OCI-LY1 (cell line): ENCODE measurements at regions not wholly inside any gene's neighbourhood (a gene's known extent, or its start where the extent isn't known, plus 50 kb on each side); places are given as distances from the start of the nearest gene placed in this dataset.

ENCODE experiments used
- H2AFZ ChIP-seq: fragments of 200-600 bp; sonication (generic), shearing (Covaris generic); 2 replicates; pipeline ENCODE4 v1.6.0; 2014; ENCODE audit warnings: antibody characterized with exemption, mild to moderate bottlenecking, low read length
- H3F3A ChIP-seq: fragments of 200-600 bp; sonication (generic), shearing (Covaris generic); 2 replicates; pipeline ENCODE4 v1.6.0; 2014; ENCODE audit warnings: mild to moderate bottlenecking, antibody characterized with exemption, low read length, moderate library complexity; ENCODE audit not compliant: insufficient read depth
- H3K27ac ChIP-seq: fragments of 200-600 bp; sonication (generic); 2 replicates; pipeline ENCODE4 v1.5.1; 2014; ENCODE audit warnings: low read length, mixed run types, mild to moderate bottlenecking, low read depth; ENCODE audit not compliant: poor library complexity, severe bottlenecking
- H3K27me3 ChIP-seq: fragments of 200-600 bp; sonication (generic); 2 replicates; pipeline ENCODE4 v1.6.0; 2014; ENCODE audit warnings: antibody characterized with exemption, mild to moderate bottlenecking, low read length, moderate library complexity; ENCODE audit not compliant: insufficient read depth
- H3K36me3 ChIP-seq: fragments of 200-600 bp; sonication (generic); 2 replicates; pipeline ENCODE4 v1.6.1; 2014; ENCODE audit warnings: mild to moderate bottlenecking, antibody characterized with exemption, low read length, moderate library complexity, mixed read lengths; ENCODE audit not compliant: insufficient read depth
- H3K4me1 ChIP-seq: fragments of 200-600 bp; sonication (generic); 2 replicates; pipeline ENCODE4 v1.5.1; 2014; ENCODE audit warnings: mild to moderate bottlenecking, low read length, moderate library complexity; ENCODE audit not compliant: insufficient read depth, severe bottlenecking
- H3K4me2 ChIP-seq: fragments of 200-600 bp; sonication (generic), shearing (Covaris generic); 2 replicates; pipeline ENCODE4 v1.6.1; 2014; ENCODE audit warnings: low read length
- H3K4me3 ChIP-seq: fragments of 200-600 bp; sonication (generic); 2 replicates; pipeline ENCODE4 v1.5.1; 2014; ENCODE audit warnings: low read length, low read depth, mild to moderate bottlenecking, mixed read lengths; ENCODE audit not compliant: poor library complexity, severe bottlenecking
- H3K79me2 ChIP-seq: fragments of 200-600 bp; shearing (Covaris generic); 2 replicates; pipeline ENCODE4 v1.6.1; 2016; ENCODE audit warnings: mixed run types, low read length, mixed read lengths; ENCODE audit not compliant: insufficient read depth
- H3K9ac ChIP-seq: fragments of 200-600 bp; sonication (generic), shearing (Covaris generic); 2 replicates; pipeline ENCODE4 v1.6.1; 2014; ENCODE audit warnings: mild to moderate bottlenecking, low read length, mixed read lengths
- H3K9me2 ChIP-seq: fragments of 200-600 bp; sonication (generic), shearing (Covaris generic); 2 replicates; pipeline ENCODE4 v1.6.1; 2014; ENCODE audit warnings: low read depth, mild to moderate bottlenecking, low read length, mixed read lengths
- H3K9me3 ChIP-seq: fragments of 200-600 bp; shearing (Covaris generic); 2 replicates; pipeline ENCODE4 v1.6.1; 2014; ENCODE audit warnings: low read length, mixed read lengths
- H4K20me1 ChIP-seq: fragments of 200-600 bp; sonication (generic), shearing (Covaris generic); 2 replicates; pipeline ENCODE4 v1.6.0; 2016; ENCODE audit warnings: mild to moderate bottlenecking, low read length; ENCODE audit not compliant: insufficient read depth
- CTCF ChIP-seq: fragments of 200-600 bp; sonication (generic), shearing (Covaris generic); IDR thresholded peaks from 2 replicates; pipeline ENCODE4 v1.5.1; 2017; ENCODE audit warnings: mild to moderate bottlenecking, antibody characterized with exemption, low read length, moderate library complexity, mixed read lengths
- EZH2 ChIP-seq: fragments of 200-600 bp; sonication (generic), shearing (Covaris generic); IDR thresholded peaks from 2 replicates; pipeline ENCODE4 v1.8.0; 2017; ENCODE audit warnings: borderline replicate concordance, mixed run types, mild to moderate bottlenecking, antibody characterized with exemption, low read length, moderate library complexity, mixed read lengths

GRCh38 chr21:14824126-14824525 is 240.7 kb downstream of the NRIP1 start:
- no peak for TF ChIP-seq EZH2
- no peak for TF ChIP-seq CTCF
- H3K27ac ChIP-seq = no peak overlapping the region
- no peaks in the 10 kb centered on the region for H3K27me3 ChIP-seq
- H3K9me2 ChIP-seq = no peaks in the 10 kb centered on the region
- H3K4me2 ChIP-seq = no peak overlapping the region
- H3K4me3 ChIP-seq = no peak overlapping the region
- no peak overlapping the region for H3K9ac ChIP-seq
- H3K79me2 ChIP-seq = no peaks in the 10 kb centered on the region
- no peaks in the 10 kb centered on the region for H3K4me1 ChIP-seq
- H3K9me3 ChIP-seq = no peaks in the 10 kb centered on the region
- H3F3A ChIP-seq = no peaks in the 10 kb centered on the region
- no peak overlapping the region for H2AFZ ChIP-seq
- H3K36me3 ChIP-seq = no peaks in the 10 kb centered on the region
- H4K20me1 ChIP-seq = no peaks in the 10 kb centered on the region

- no peaks in the 10 kb centered on the region for H3K36me3 ChIP-seq
- no peak overlapping the region for H3K4me2 ChIP-seq
- no peak for TF ChIP-seq CTCF
- no peak for TF ChIP-seq EZH2
- H2AFZ ChIP-seq = no peak overlapping the region
- no peaks in the 10 kb centered on the region for H4K20me1 ChIP-seq
- H3K27ac ChIP-seq = no peak overlapping the region
- H3K9ac ChIP-seq = no peak overlapping the region
- H3K4me1 ChIP-seq = no peaks in the 10 kb centered on the region
- no peaks in the 10 kb centered on the region for H3F3A ChIP-seq
- no peaks in the 10 kb centered on the region for H3K79me2 ChIP-seq
- 0 out of 2 replicates have a peak, but pooled peaks cover 2% of the 10 kb centered on the region for H3K9me3 ChIP-seq
- no peak overlapping the region for H3K4me3 ChIP-seq
- no peaks in the 10 kb centered on the region for H3K9me2 ChIP-seq
- H3K27me3 ChIP-seq = no peaks in the 10 kb centered on the region
These were observed 247.5 kb downstream of the NRIP1 start for GRCh38 chr21:14817311-14817710.

GRCh38 chr21:14814991-14815390 is 249.8 kb downstream of the NRIP1 start:
- no peak for TF ChIP-seq CTCF
- TF ChIP-seq EZH2 = no peak
- no peaks in the 10 kb centered on the region for H3K36me3 ChIP-seq
- H4K20me1 ChIP-seq = no peaks in the 10 kb centered on the region
- no peak overlapping the region for H3K4me3 ChIP-seq
- H3K9ac ChIP-seq = no peak overlapping the region
- no peaks in the 10 kb centered on the region for H3K79me2 ChIP-seq
- H3K9me2 ChIP-seq = no peaks in the 10 kb centered on the region
- no peaks in the 10 kb centered on the region for H3F3A ChIP-seq
- H3K9me3 ChIP-seq = peaks cover 7% of the 10 kb centered on the region; the same call in 1 of the 2 replicates
- H3K27ac ChIP-seq = no peak overlapping the region
- H3K4me2 ChIP-seq = no peak overlapping the region
- no peaks in the 10 kb centered on the region for H3K4me1 ChIP-seq
- H3K27me3 ChIP-seq = no peaks in the 10 kb centered on the region
- no peak overlapping the region for H2AFZ ChIP-seq
